ENCODE measurements at regions not wholly inside any gene's neighbourhood (a gene's known extent, or its start where the extent isn't known, plus 50 kb on each side); places are given as distances from the start of the nearest gene placed in this dataset.

DNA sequence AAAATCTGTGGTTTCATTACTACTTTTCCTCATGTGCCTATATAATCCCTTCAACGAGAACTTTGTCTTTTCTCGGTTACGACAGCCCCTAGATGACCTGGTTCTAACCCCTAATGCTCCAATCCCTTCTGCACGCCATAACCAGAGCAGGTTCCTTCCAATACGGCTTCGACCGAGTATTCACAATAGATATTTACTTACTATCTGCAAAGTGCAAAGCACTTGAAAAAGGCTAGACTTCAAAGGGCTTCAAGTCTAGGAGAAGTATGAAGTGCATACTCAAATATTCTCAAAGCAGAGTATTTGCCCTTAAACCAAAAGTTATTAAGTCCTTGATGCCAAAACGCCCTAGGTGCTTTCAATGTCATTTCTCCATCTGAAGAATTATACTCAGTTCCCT, 63.4 kb upstream of the NHSL1 start:
- TF ChIP-seq, protein P1, sequence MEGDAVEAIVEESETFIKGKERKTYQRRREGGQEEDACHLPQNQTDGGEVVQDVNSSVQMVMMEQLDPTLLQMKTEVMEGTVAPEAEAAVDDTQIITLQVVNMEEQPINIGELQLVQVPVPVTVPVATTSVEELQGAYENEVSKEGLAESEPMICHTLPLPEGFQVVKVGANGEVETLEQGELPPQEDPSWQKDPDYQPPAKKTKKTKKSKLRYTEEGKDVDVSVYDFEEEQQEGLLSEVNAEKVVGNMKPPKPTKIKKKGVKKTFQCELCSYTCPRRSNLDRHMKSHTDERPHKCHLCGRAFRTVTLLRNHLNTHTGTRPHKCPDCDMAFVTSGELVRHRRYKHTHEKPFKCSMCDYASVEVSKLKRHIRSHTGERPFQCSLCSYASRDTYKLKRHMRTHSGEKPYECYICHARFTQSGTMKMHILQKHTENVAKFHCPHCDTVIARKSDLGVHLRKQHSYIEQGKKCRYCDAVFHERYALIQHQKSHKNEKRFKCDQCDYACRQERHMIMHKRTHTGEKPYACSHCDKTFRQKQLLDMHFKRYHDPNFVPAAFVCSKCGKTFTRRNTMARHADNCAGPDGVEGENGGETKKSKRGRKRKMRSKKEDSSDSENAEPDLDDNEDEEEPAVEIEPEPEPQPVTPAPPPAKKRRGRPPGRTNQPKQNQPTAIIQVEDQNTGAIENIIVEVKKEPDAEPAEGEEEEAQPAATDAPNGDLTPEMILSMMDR (IDR thresholded peaks at IDR 0.05): no peak
- no peak for TF ChIP-seq NR2C2 (CRISPR knock-in tag; IDR thresholded peaks at IDR 0.05)
- TF ChIP-seq, protein P2, sequence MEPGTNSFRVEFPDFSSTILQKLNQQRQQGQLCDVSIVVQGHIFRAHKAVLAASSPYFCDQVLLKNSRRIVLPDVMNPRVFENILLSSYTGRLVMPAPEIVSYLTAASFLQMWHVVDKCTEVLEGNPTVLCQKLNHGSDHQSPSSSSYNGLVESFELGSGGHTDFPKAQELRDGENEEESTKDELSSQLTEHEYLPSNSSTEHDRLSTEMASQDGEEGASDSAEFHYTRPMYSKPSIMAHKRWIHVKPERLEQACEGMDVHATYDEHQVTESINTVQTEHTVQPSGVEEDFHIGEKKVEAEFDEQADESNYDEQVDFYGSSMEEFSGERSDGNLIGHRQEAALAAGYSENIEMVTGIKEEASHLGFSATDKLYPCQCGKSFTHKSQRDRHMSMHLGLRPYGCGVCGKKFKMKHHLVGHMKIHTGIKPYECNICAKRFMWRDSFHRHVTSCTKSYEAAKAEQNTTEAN (CRISPR knock-in tag; IDR thresholded peaks at IDR 0.05): no peak
- TF ChIP-seq, protein P3, sequence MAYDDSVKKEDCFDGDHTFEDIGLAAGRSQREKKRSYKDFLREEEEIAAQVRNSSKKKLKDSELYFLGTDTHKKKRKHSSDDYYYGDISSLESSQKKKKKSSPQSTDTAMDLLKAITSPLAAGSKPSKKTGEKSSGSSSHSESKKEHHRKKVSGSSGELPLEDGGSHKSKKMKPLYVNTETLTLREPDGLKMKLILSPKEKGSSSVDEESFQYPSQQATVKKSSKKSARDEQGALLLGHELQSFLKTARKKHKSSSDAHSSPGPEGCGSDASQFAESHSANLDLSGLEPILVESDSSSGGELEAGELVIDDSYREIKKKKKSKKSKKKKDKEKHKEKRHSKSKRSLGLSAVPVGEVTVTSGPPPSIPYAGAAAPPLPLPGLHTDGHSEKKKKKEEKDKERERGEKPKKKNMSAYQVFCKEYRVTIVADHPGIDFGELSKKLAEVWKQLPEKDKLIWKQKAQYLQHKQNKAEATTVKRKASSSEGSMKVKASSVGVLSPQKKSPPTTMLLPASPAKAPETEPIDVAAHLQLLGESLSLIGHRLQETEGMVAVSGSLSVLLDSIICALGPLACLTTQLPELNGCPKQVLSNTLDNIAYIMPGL (CRISPR knock-in tag; IDR thresholded peaks at IDR 0.05): no peak
- TF ChIP-seq CBFB (CRISPR knock-in tag; IDR thresholded peaks at IDR 0.05; ENCODE audit: low read depth): no peak
- TF ChIP-seq RELA (CRISPR knock-in tag; IDR thresholded peaks at IDR 0.05; ENCODE audit: borderline replicate concordance): no peak
- no peak for TF ChIP-seq EMX1 (CRISPR knock-in tag; IDR thresholded peaks at IDR 0.05)
- TF ChIP-seq, protein P4, sequence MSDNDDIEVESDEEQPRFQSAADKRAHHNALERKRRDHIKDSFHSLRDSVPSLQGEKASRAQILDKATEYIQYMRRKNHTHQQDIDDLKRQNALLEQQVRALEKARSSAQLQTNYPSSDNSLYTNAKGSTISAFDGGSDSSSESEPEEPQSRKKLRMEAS (CRISPR knock-in tag; IDR thresholded peaks at IDR 0.05): no peak
- TF ChIP-seq, protein P5, sequence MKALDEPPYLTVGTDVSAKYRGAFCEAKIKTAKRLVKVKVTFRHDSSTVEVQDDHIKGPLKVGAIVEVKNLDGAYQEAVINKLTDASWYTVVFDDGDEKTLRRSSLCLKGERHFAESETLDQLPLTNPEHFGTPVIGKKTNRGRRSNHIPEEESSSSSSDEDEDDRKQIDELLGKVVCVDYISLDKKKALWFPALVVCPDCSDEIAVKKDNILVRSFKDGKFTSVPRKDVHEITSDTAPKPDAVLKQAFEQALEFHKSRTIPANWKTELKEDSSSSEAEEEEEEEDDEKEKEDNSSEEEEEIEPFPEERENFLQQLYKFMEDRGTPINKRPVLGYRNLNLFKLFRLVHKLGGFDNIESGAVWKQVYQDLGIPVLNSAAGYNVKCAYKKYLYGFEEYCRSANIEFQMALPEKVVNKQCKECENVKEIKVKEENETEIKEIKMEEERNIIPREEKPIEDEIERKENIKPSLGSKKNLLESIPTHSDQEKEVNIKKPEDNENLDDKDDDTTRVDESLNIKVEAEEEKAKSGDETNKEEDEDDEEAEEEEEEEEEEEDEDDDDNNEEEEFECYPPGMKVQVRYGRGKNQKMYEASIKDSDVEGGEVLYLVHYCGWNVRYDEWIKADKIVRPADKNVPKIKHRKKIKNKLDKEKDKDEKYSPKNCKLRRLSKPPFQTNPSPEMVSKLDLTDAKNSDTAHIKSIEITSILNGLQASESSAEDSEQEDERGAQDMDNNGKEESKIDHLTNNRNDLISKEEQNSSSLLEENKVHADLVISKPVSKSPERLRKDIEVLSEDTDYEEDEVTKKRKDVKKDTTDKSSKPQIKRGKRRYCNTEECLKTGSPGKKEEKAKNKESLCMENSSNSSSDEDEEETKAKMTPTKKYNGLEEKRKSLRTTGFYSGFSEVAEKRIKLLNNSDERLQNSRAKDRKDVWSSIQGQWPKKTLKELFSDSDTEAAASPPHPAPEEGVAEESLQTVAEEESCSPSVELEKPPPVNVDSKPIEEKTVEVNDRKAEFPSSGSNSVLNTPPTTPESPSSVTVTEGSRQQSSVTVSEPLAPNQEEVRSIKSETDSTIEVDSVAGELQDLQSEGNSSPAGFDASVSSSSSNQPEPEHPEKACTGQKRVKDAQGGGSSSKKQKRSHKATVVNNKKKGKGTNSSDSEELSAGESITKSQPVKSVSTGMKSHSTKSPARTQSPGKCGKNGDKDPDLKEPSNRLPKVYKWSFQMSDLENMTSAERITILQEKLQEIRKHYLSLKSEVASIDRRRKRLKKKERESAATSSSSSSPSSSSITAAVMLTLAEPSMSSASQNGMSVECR (CRISPR knock-in tag; IDR thresholded peaks at IDR 0.05; ENCODE audit: borderline replicate concordance): no peak
- TF ChIP-seq SMAD4 (CRISPR knock-in tag; IDR thresholded peaks at IDR 0.05): no peak
- no peak for TF ChIP-seq ETV6 (CRISPR knock-in tag; IDR thresholded peaks at IDR 0.05)

Measured in WTC11 (cell line).